Choroid plexus epithelial cell (primary cell): ENCODE measurements at regions not wholly inside any gene's neighbourhood (a gene's known extent, or its start where the extent isn't known, plus 50 kb on each side); places are given as distances from the start of the nearest gene placed in this dataset.
"Not testable (repeated sequence)": the region's sequence is repeated elsewhere in the genome, so short reads cannot be mapped to it uniquely, and the experiment has no call there.

Source experiments
- DNase-seq: peaks from one replicate; pipeline ENCODE4 v3.0.0-alpha.2; 2010; ENCODE audit warnings: low read depth
- H3K4me3 ChIP-seq: 2 replicates; pipeline ENCODE4 v1.5.1; 2011; ENCODE audit warnings: low read depth, mild to moderate bottlenecking, control low read depth, low read length, moderate library complexity
- CTCF ChIP-seq: conservative IDR thresholded peaks from 2 replicates; pipeline ENCODE4 v1.5.1; 2011; ENCODE audit warnings: low read depth, mild to moderate bottlenecking, control low read depth, inconsistent platforms, low read length, moderate library complexity

- H3K4me3 ChIP-seq, DNase-seq: not testable (repeated sequence)
Observed at GRCh38 chr2:91422102-91422501, 2730.6 kb downstream of the RPIA start.

- not testable (repeated sequence) for DNase-seq
Observed at GRCh38 chr2:91427148-91427547, 2735.7 kb downstream of the RPIA start.

GRCh38 chr2:91441932-91442245, 2750.4 kb downstream of the RPIA start:
- H3K4me3 ChIP-seq = peak overlapping the region; percentile 7

More at GRCh38 chr2:91427148-91427547, 2735.7 kb downstream of the RPIA start:
- not testable (repeated sequence) for H3K4me3 ChIP-seq

GRCh38 chr2:91442246-91442905, 2750.9 kb downstream of the RPIA start:
- no peak for TF ChIP-seq CTCF
- DNase-seq = no peak
- peak overlapping the region; percentile 7 for H3K4me3 ChIP-seq

More at GRCh38 chr2:91441932-91442245, 2750.4 kb downstream of the RPIA start:
- DNase-seq = not testable (repeated sequence)

GRCh38 chr2:91442906-91443729, 2751.6 kb downstream of the RPIA start:
- not testable (repeated sequence) for H3K4me3 ChIP-seq, DNase-seq

GRCh38 chr2:91443730-91444115, 2752.2 kb downstream of the RPIA start:
- not testable (repeated sequence) for H3K4me3 ChIP-seq, DNase-seq

- H3K4me3 ChIP-seq, DNase-seq: not testable (repeated sequence)
Observed at GRCh38 chr2:91445705-91446104, 2754.2 kb downstream of the RPIA start.

GRCh38 chr2:91446489-91446888, 2755.0 kb downstream of the RPIA start:
- not testable (repeated sequence) for H3K4me3 ChIP-seq, DNase-seq

GRCh38 chr2:91446915-91447314, 2755.4 kb downstream of the RPIA start:
- not testable (repeated sequence) for DNase-seq

GRCh38 chr2:91447508-91447907, 2756.0 kb downstream of the RPIA start:
- DNase-seq, H3K4me3 ChIP-seq: not testable (repeated sequence)

More at GRCh38 chr2:91446915-91447314, 2755.4 kb downstream of the RPIA start:
- H3K4me3 ChIP-seq = not testable (repeated sequence)

- H3K4me3 ChIP-seq, DNase-seq: not testable (repeated sequence)
Observed at GRCh38 chr2:91462292-91462691, 2770.8 kb downstream of the RPIA start.

- not testable (repeated sequence) for DNase-seq, H3K4me3 ChIP-seq
Observed at GRCh38 chr2:91463007-91463406, 2771.5 kb downstream of the RPIA start.

- H3K4me3 ChIP-seq, DNase-seq: not testable (repeated sequence)
Observed at GRCh38 chr2:91466780-91467363, 2775.4 kb downstream of the RPIA start.

- DNase-seq, H3K4me3 ChIP-seq: not testable (repeated sequence)
Observed at GRCh38 chr2:91476244-91476935, 2784.9 kb downstream of the RPIA start.

- H3K4me3 ChIP-seq, DNase-seq: not testable (repeated sequence)
Observed at GRCh38 chr2:91476936-91477246, 2785.4 kb downstream of the RPIA start.

GRCh38 chr2:91477291-91477690, 2785.8 kb downstream of the RPIA start:
- peak overlapping the region; percentile 41 for H3K4me3 ChIP-seq
- not testable (repeated sequence) for DNase-seq
